Testis (tissue), 2 donors: ENCODE measurements at regions not wholly inside any gene's neighbourhood (a gene's known extent, or its start where the extent isn't known, plus 50 kb on each side); places are given as distances from the start of the nearest gene placed in this dataset.

Experiments used
- DNase-seq: peaks from one replicate; pipeline ENCODE4 v3.0.0-alpha.2; 2019
- H3K27ac ChIP-seq, 2 donors: fragments of 200-600 bp; sonication (generic); one replicate each; pipeline ENCODE4 v1.5.1; 2019
- H3K27me3 ChIP-seq: fragments of 200-600 bp; sonication (generic); one replicate; pipeline ENCODE4 v1.5.1; 2019
- H3K36me3 ChIP-seq: fragments of 200-600 bp; sonication (generic); one replicate; pipeline ENCODE4 v1.5.1; 2017; ENCODE audit warnings: low read depth; ENCODE audit errors: missing control alignments
- H3K4me1 ChIP-seq: fragments of 200-600 bp; sonication (generic); one replicate; pipeline ENCODE4 v1.5.1; 2019
- H3K4me3 ChIP-seq, 2 donors: fragments of 200-600 bp; sonication (generic); one replicate each; pipeline ENCODE4 v1.5.1; 2017 to 2019
- H3K9me3 ChIP-seq: fragments of 200-600 bp; sonication (generic); one replicate; pipeline ENCODE4 v1.5.1; 2017
- POLR2A ChIP-seq: fragments of 450-650 bp; IDR thresholded peaks from one replicate; pipeline ENCODE4 v1.6.1; 2017; ENCODE audit warnings: antibody characterized with exemption, mild to moderate bottlenecking, moderate library complexity
- WGBS, 2 donors: methylation state at CpG; one replicate each; pipeline ENCODE4 v1.1.5; 2018; 5-methylcytosine and 5-hydroxymethylcytosine counted together
- intact Hi-C: fragments of 100-400 bp; cut with DNase I; formaldehyde crosslinking; loops from one replicate; pipeline ENCODE4 v1.15.1; 2023; ENCODE audit warnings: low total_unique reads
- TF ChIP-seq, protein P1 (sequence below), 3 experiments: fragments of 450-650 bp in 2 of 3; fragments of 200-600 bp in 1 of 3; sonication (generic) in 1 of 3; IDR thresholded peaks; one replicate each; pipeline ENCODE4 v1.5.1; 2016 to 2019; ENCODE audit warnings: antibody characterized with exemption in 3 of 3, mild to moderate bottlenecking in 2 of 3, moderate library complexity in 1 of 3

DNA sequence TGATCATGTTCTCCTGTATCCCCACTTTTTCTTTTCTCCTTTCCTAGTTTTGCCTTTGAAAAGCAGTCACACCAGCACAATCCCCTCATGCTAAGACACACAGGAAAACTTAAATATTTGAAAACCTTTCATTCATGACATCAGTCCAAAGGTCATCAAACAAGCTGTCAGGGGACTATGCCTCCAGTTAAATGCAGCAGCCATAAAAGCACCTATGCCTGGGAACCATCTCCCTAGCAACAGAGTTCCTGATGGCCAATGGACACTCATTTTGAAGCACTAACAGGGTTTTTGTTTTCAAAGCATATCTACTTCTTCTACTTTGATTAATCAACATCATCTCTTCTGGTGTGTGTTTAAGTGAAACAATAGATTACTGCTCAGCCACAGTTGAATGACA is 286.4 kb upstream of the PARD3B start:
- no peak for TF ChIP-seq POLR2A
- TF ChIP-seq, protein P1, sequence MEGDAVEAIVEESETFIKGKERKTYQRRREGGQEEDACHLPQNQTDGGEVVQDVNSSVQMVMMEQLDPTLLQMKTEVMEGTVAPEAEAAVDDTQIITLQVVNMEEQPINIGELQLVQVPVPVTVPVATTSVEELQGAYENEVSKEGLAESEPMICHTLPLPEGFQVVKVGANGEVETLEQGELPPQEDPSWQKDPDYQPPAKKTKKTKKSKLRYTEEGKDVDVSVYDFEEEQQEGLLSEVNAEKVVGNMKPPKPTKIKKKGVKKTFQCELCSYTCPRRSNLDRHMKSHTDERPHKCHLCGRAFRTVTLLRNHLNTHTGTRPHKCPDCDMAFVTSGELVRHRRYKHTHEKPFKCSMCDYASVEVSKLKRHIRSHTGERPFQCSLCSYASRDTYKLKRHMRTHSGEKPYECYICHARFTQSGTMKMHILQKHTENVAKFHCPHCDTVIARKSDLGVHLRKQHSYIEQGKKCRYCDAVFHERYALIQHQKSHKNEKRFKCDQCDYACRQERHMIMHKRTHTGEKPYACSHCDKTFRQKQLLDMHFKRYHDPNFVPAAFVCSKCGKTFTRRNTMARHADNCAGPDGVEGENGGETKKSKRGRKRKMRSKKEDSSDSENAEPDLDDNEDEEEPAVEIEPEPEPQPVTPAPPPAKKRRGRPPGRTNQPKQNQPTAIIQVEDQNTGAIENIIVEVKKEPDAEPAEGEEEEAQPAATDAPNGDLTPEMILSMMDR (IDR thresholded peaks at IDR 0.05), result no peak
- H3K4me3 ChIP-seq, result no peak overlapping the region
- H3K4me1 ChIP-seq, result no peaks in the 10 kb centered on the region
- H3K27ac ChIP-seq, result no peak overlapping the region
- intact Hi-C loops, result no loop called here
- no peaks in the 10 kb centered on the region for H3K36me3 ChIP-seq
- no peaks in the 10 kb centered on the region for H3K9me3 ChIP-seq
- H3K27me3 ChIP-seq, result no peaks in the 10 kb centered on the region
- no peak for DNase-seq

DNA sequence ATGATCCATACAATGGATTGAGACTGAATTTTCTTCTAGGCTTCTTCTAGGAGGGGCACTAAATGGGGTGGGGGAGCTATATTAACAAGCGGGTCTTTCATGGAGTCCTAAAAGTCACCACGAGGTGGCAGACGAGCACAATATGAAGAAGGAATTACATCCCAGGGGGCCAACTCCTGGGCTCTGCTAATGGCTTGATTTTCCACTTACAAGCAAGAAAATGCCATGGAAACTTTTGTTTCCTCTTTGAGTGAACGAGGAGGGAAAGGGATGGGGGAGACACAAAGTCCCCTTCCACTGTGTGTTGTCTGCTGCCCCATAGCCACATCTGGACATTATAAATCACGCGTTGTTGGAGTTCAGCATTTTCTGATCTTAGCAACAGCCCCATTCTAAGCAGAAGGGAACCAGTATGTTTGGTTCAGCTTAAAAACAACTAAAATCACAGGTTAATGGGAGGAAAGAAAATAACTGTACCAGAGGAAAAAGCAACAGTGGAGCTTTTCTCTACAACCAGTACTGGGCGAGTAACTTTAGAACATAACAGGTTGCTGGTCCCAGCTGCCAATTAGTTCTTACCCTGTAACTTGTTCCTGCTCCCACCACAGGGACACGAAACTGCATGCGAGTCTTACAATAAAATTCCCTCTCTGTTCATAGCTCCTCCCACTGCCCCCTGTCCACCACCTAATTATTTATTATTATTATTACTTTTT is 285.0 kb upstream of the PARD3B start:
- H3K9me3 ChIP-seq, result no peaks in the 10 kb centered on the region
- TF ChIP-seq POLR2A, result no peak
- TF ChIP-seq, protein P1 (IDR thresholded peaks at IDR 0.05), result peak; percentile 65 to 83 (median 68)
- H3K4me3 ChIP-seq, result no peak overlapping the region
- intact Hi-C loops, result no loop called here
- no peaks in the 10 kb centered on the region for H3K27me3 ChIP-seq
- H3K27ac ChIP-seq, result no peak overlapping the region
- DNase-seq, result peak; percentile 86
- no peaks in the 10 kb centered on the region for H3K4me1 ChIP-seq
- no peaks in the 10 kb centered on the region for H3K36me3 ChIP-seq
- 41 to 49% methylated on average over 9 of the region's 9 CpGs for WGBS, 2 donors

DNA sequence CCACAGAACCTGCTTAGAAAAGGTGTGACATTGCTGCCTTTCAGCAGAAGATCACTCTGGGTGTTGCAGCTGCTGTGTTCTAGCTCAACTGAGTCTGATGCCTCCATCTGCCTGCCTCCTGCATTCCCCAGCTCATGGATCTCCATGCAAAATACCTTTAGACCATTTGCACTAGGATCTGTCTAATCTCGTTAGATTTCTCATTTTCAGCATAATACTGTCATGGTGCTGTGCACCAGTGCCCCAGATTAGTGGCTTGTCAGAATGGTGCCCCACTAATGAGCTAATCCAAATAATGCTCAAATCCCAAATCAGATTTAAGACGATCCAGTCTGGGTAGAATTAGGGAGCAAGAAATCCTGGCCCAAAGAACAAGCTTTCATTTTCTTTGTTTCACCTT is 284.4 kb upstream of the PARD3B start:
- WGBS, 2 donors, result 73 to 82% methylated on average over 2 of the region's 2 CpGs
- Histone ChIP-seq H3K27me3 (no peaks in the 10 kb centered on the region), H3K27ac (no peak overlapping the region), H3K36me3 (no peaks in the 10 kb centered on the region), H3K4me1 (no peaks in the 10 kb centered on the region), H3K4me3 (no peak overlapping the region), H3K9me3 (no peaks in the 10 kb centered on the region)
- no peak for DNase-seq
- intact Hi-C loops, result no loop called here
- no peak for TF ChIP-seq POLR2A
- TF ChIP-seq, protein P1 (IDR thresholded peaks at IDR 0.05), result no peak

DNA sequence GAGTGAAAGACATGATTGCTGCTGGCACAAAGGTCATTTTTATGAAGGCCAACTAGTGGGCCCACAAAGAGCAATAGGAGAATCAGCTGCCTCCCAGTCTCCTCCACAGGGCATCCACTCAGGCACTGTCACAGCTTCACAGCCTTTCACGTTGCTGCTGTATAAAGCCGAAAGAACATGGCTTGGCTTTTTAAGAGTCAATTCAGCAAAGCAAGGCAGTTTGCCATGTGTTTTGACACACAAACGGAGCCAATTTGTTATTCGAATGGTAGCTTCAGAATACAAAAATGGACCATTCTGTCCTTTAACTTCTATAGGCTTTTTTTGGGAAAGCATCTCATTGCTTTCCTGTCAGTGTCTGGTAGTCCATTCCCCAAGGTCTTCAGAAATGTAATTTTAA is 283.4 kb upstream of the PARD3B start:
- no peak for DNase-seq
- H3K27me3 ChIP-seq, result no peaks in the 10 kb centered on the region
- TF ChIP-seq, protein P1 (IDR thresholded peaks at IDR 0.05), result no peak
- no peak for TF ChIP-seq POLR2A
- H3K36me3 ChIP-seq, result no peaks in the 10 kb centered on the region
- WGBS, 2 donors, result 71 to 76% methylated on average over 4 of the region's 4 CpGs
- intact Hi-C loops, result no loop called here
- H3K4me3 ChIP-seq, result no peak overlapping the region
- H3K9me3 ChIP-seq, result no peaks in the 10 kb centered on the region
- no peak overlapping the region for H3K27ac ChIP-seq
- no peaks in the 10 kb centered on the region for H3K4me1 ChIP-seq

DNA sequence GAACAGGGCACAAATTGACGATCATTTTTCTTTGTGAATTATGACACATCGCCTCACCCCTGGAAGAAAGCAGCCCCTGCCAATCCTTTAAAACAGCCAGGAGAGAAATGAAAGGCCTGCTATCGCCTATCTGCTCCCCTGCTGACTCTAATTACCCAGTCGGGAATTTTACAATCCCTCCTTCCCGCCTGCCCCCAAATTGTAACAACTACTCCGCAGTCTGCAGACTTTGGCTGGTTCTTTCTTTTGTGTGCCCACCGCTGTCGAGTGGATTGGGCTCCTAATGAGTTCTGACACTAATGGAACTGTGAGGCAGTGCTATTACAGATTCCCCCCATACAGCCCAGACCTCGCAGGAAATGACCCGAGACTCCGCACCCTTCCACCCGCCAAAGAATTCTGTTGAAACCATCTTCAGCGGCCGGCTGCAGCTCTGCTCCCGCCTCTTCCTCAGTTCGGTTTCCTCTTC is 281.2 kb upstream of the PARD3B start:
- Histone ChIP-seq H3K9me3 (no peaks in the 10 kb centered on the region), H3K27me3 (no peaks in the 10 kb centered on the region), H3K4me1 (no peaks in the 10 kb centered on the region), H3K27ac (no peak overlapping the region), H3K4me3 (no peak overlapping the region), H3K36me3 (no peaks in the 10 kb centered on the region)
- 58 to 62% methylated on average over 16 of the region's 16 CpGs for WGBS, 2 donors
- intact Hi-C loops, result no loop called here
- TF ChIP-seq, protein P1 (IDR thresholded peaks at IDR 0.05), result no peak
- no peak for TF ChIP-seq POLR2A
- no peak for DNase-seq
